Peyer's patch (tissue), 4 donors: ENCODE measurements at regions not wholly inside any gene's neighbourhood (a gene's known extent, or its start where the extent isn't known, plus 50 kb on each side); places are given as distances from the start of the nearest gene placed in this dataset.

ENCODE experiments used
- DNase-seq, 3 donors: peaks; one replicate each; pipeline ENCODE4 v3.0.0-alpha.2; 2017 to 2019
- H3K27ac ChIP-seq, 4 donors: fragments of 200-600 bp; sonication (generic); one replicate each; pipeline ENCODE4 v1.5.1; 2016 to 2019
- H3K27me3 ChIP-seq, 2 donors: fragments of 200-600 bp; sonication (generic); one replicate each; pipeline ENCODE4 v1.5.1; 2019
- H3K36me3 ChIP-seq, 3 donors: fragments of 200-600 bp; sonication (generic); one replicate each; pipeline ENCODE4 v1.5.1; 2016 to 2019
- H3K4me1 ChIP-seq, 4 donors: fragments of 200-600 bp; sonication (generic); one replicate each; pipeline ENCODE4 v1.5.1; 2016 to 2019
- H3K4me3 ChIP-seq, 4 donors: fragments of 200-600 bp; sonication (generic); 1 replicate in 3 of 4; 2 replicates in 1 of 4; pipeline ENCODE4 v1.5.1; 2016 to 2019; ENCODE audit warnings: mild to moderate bottlenecking in 1 of 4
- H3K9me3 ChIP-seq, 4 donors: fragments of 200-600 bp; sonication (generic); one replicate each; pipeline ENCODE4 v1.5.1; 2016 to 2019; ENCODE audit warnings: mild to moderate bottlenecking in 1 of 4
- POLR2A ChIP-seq, 2 donors: fragments of 450-650 bp; IDR thresholded peaks; one replicate each; pipeline ENCODE4 v1.5.1; 2017; ENCODE audit warnings: antibody characterized with exemption in 2 of 2, mild to moderate bottlenecking in 2 of 2, moderate library complexity in 2 of 2
- TF ChIP-seq, protein P1 (sequence below), 6 experiments: fragments of 450-650 bp in 4 of 6; fragments of 200-600 bp in 2 of 6; sonication (generic) in 1 of 6; IDR thresholded peaks; one replicate each; pipeline ENCODE4 v1.5.1; 2017 to 2019; ENCODE audit warnings: antibody characterized with exemption in 6 of 6, mild to moderate bottlenecking in 3 of 6, moderate library complexity in 1 of 6

DNA sequence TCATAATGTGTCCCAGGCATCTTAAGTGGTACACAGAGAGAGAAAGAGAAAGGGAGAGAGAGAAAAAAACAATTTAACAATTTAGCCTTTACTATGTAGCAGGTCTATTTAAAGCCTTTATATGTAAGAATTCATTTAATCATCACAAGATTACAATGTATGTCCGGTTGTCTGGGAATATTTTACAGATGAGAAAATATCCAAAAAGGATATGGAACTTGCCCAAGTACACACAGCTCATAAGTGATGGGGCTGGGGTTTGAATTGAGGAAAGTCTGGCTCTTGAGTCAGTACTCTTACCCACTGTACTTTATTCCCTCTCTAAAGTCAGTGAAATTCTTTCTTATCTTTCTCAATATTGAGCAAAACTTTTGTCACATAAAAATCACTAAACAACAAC lies 104.6 kb downstream of the LYPLAL1 start:
- TF ChIP-seq, protein P1, sequence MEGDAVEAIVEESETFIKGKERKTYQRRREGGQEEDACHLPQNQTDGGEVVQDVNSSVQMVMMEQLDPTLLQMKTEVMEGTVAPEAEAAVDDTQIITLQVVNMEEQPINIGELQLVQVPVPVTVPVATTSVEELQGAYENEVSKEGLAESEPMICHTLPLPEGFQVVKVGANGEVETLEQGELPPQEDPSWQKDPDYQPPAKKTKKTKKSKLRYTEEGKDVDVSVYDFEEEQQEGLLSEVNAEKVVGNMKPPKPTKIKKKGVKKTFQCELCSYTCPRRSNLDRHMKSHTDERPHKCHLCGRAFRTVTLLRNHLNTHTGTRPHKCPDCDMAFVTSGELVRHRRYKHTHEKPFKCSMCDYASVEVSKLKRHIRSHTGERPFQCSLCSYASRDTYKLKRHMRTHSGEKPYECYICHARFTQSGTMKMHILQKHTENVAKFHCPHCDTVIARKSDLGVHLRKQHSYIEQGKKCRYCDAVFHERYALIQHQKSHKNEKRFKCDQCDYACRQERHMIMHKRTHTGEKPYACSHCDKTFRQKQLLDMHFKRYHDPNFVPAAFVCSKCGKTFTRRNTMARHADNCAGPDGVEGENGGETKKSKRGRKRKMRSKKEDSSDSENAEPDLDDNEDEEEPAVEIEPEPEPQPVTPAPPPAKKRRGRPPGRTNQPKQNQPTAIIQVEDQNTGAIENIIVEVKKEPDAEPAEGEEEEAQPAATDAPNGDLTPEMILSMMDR (IDR thresholded peaks at IDR 0.05): no peak
- TF ChIP-seq POLR2A (IDR thresholded peaks at IDR 0.05): no peak
- Histone ChIP-seq H3K36me3 (no peaks in the 10 kb centered on the region), H3K4me3 (no peak overlapping the region), H3K4me1 (no peaks in the 10 kb centered on the region), H3K27me3 (no peaks in the 10 kb centered on the region), H3K27ac (no peak overlapping the region), H3K9me3 (no peaks in the 10 kb centered on the region)
- DNase-seq: no peak

DNA sequence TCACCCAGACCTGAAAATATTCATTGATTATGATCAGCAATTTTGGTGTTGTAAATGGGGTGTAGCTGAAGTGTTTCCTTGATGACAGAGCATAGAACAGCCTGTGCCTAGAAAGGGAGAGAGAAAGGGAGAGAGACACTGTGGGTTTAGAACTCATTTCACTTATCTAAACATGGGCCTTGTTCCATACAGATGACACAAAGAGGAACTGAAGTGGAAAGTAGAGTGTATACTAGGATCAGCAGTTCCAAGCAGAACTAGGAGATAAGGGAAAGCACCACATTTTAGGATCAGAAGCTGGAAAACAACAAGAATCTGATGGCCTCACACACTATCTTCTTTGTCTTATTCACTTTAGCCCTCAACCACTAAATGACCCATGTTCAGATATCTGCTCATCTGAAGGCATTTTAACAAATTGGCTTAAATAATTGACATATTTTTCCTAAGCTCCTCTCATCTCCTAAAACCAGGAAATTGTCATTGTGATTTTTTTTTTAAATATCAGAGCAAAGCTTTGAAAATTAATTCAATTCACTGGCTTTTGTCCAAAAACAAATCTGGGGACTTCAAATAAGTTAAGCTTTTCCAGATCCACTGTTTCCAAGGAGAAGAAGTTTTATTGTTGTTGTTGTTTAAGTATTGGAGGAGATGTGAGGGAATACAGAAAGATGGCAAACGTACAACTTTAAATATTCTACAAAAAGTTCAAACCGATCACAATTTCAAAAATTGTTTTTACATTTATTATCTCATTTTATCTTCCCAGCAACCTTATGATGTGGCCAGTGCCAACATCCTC lies 103.8 kb downstream of the LYPLAL1 start:
- H3K27me3 ChIP-seq: no peaks in the 10 kb centered on the region
- no peaks in the 10 kb centered on the region for H3K9me3 ChIP-seq
- no peaks in the 10 kb centered on the region for H3K36me3 ChIP-seq
- no peaks in the 10 kb centered on the region for H3K4me1 ChIP-seq
- no peak overlapping the region for H3K4me3 ChIP-seq
- H3K27ac ChIP-seq: no peak overlapping the region
- DNase-seq: no peak
- TF ChIP-seq POLR2A (IDR thresholded peaks at IDR 0.05): no peak
- TF ChIP-seq, protein P1 (IDR thresholded peaks at IDR 0.05): no peak

DNA sequence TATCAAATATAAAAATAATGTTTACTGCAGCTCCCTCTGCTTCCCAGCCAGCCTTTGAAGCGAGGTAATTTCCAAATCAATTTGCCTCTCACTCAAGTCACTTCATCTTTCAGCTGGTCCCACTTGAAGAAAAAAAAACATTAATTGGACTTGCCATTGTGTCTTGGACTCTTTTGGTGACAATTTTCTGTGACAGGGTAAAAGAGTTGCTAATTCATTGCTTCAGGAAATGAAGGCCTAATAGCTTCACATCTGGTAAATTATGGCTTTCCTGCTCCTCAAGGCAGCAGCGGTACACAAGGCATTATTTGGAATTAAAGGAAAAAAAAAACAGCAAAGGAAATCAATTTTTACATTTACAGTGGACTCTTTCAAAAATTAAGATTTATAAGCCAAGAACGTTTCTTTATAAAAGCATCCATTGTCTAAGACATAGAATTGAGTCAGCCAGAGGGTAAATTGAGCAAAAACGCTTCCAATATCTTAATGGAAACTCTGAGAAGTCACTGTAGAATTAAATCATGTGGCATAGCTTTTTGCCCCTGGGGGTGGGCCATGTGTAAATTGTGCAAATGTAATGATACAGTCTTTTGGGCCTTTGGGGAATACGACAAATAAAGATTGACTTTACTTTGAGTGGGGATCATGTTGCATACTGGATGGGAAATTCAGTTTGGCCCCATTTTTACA lies 102.5 kb downstream of the LYPLAL1 start:
- DNase-seq: no peak
- Histone ChIP-seq H3K36me3 (no peaks in the 10 kb centered on the region), H3K27ac (no peak overlapping the region), H3K4me3 (no peak overlapping the region), H3K4me1 (no peaks in the 10 kb centered on the region), H3K9me3 (no peaks in the 10 kb centered on the region), H3K27me3 (no peaks in the 10 kb centered on the region)
- TF ChIP-seq, protein P1 (IDR thresholded peaks at IDR 0.05): no peak
- no peak for TF ChIP-seq POLR2A (IDR thresholded peaks at IDR 0.05)

DNA sequence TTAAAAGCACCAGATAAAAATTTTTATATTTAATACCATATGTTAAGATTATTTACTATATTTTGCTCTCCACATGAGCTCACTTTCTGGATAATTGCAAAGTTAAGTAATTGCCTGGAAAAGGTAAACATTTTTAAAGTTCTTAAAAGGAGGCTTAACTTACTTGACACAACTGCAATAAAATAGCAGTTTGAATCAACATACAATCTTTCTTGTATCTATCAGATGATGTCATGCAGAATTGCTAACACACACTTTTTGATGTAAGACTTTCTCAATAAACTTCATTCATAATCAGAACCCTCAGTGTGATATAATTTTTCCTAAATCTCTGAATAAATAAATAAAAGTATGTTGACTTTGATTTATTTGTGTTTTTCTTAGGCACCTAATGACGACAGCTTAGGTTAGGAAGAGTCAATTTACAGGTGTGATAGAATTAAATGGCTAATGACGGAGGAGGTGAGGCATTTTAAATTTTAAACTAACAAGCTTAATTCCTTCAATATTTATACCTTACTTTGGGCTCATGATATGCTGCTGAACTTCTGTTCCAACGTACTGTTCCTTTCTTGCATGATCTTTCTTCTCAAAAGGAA lies 99.5 kb downstream of the LYPLAL1 start:
- Histone ChIP-seq H3K27me3 (no peaks in the 10 kb centered on the region), H3K9me3 (no peaks in the 10 kb centered on the region), H3K36me3 (no peaks in the 10 kb centered on the region), H3K4me3 (no peak overlapping the region), H3K4me1 (no peaks in the 10 kb centered on the region), H3K27ac (no peak overlapping the region)
- no peak for TF ChIP-seq POLR2A (IDR thresholded peaks at IDR 0.05)
- TF ChIP-seq, protein P1 (IDR thresholded peaks at IDR 0.05): no peak
- no peak for DNase-seq

DNA sequence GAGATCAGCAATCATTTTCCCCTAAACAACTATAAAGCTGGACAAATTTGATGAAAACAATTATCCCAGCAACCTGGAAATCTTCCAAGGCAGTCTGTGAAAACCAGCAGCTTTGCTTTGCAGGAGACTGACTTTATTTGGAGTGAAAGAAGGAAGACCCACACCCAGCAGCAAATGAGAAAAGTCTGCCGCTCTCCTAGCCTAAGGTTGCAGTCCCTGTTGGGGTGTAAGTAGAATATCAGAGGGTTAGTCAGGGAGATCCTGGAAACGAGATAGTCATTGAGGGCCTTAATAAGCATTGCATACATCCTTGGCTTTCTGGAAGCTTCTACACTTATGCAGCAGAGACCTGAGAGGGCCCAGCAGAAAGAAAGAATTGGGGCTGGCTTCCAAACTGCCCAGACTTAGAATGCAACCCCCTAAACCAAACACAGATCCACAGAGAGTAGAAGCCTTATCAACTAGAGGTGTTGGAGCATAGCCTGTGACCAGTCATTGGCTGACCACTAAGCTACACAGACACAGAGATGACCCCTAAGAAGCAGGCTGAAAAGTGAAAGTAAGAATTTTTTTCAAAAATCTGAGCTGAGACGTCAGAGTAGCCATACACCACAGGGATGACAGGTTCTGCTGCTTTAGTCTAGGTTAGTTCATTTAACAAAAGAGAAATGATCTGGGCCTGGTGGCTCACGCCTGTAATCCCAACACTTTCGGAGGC lies 98.3 kb downstream of the LYPLAL1 start:
- no peak for TF ChIP-seq POLR2A (IDR thresholded peaks at IDR 0.05)
- TF ChIP-seq, protein P1 (IDR thresholded peaks at IDR 0.05): no peak
- H3K4me3 ChIP-seq: peak overlapping the region in 1 of 4 donors; percentile 9
- H3K36me3 ChIP-seq: no peaks in the 10 kb centered on the region
- DNase-seq: no peak
- no peaks in the 10 kb centered on the region for H3K27me3 ChIP-seq
- no peaks in the 10 kb centered on the region for H3K9me3 ChIP-seq
- no peaks in the 10 kb centered on the region for H3K4me1 ChIP-seq
- H3K27ac ChIP-seq: peak overlapping the region in 1 of 4 donors; percentile 48
